Prostate gland (tissue), 2 donors: ENCODE measurements at regions not wholly inside any gene's neighbourhood (a gene's known extent, or its start where the extent isn't known, plus 50 kb on each side); places are given as distances from the start of the nearest gene placed in this dataset.

ENCODE experiments used
- DNase-seq: peaks from one replicate; pipeline ENCODE4 v3.0.0-alpha.2; 2019; ENCODE audit warnings: low spot score
- H3K27ac ChIP-seq, 2 donors: fragments of 200-600 bp; sonication (generic); 2 replicates each; pipeline ENCODE4 v1.5.1; 2017 to 2019
- H3K27me3 ChIP-seq: fragments of 200-600 bp; sonication (generic); replicated peaks from 2 replicates; pipeline ENCODE4 v1.5.1; 2019; ENCODE audit not compliant: insufficient read depth
- H3K36me3 ChIP-seq, 2 donors: fragments of 200-600 bp; sonication (generic); 1 replicate in 1 of 2; 2 replicates in 1 of 2; pipeline versions ENCODE4 v1.5.1 to v1.8.1; 2017 to 2019
- H3K4me1 ChIP-seq: fragments of 200-600 bp; sonication (generic); replicated peaks from 2 replicates; pipeline ENCODE4 v1.5.1; 2019
- H3K4me3 ChIP-seq, 2 donors: fragments of 200-600 bp; sonication (generic); 2 replicates each; pipeline ENCODE4 v1.5.1; 2017 to 2019
- H3K9me3 ChIP-seq: fragments of 200-600 bp; sonication (generic); 2 replicates; pipeline ENCODE4 v1.5.1; 2017
- POLR2A ChIP-seq: fragments of 450-650 bp; IDR thresholded peaks from one replicate; pipeline ENCODE4 v1.6.1; 2016; ENCODE audit warnings: antibody characterized with exemption, mild to moderate bottlenecking
- POLR2AphosphoS5 ChIP-seq: sonication (generic); formaldehyde crosslinking; IDR thresholded peaks from one replicate; pipeline ENCODE4 v1.6.1; 2017; ENCODE audit warnings: antibody characterized with exemption
- WGBS: methylation state at CpG from one replicate; pipeline ENCODE4 v1.1.5; 2018; 5-methylcytosine and 5-hydroxymethylcytosine counted together
- intact Hi-C: fragments of 100-400 bp; cut with DNase I; formaldehyde crosslinking; loops from one replicate; pipeline ENCODE4 v1.14.2; 2022
- TF ChIP-seq, protein P1 (sequence below), 4 experiments: fragments of 200-600 bp in 2 of 4; fragments of 450-650 bp in 2 of 4; sonication (generic) in 2 of 4; IDR thresholded peaks; 1 replicate in 3 of 4; 2 replicates in 1 of 4; pipeline ENCODE4 v1.5.1; 2016 to 2019; ENCODE audit warnings: antibody characterized with exemption in 4 of 4, mild to moderate bottlenecking in 2 of 4, moderate library complexity in 2 of 4

DNA sequence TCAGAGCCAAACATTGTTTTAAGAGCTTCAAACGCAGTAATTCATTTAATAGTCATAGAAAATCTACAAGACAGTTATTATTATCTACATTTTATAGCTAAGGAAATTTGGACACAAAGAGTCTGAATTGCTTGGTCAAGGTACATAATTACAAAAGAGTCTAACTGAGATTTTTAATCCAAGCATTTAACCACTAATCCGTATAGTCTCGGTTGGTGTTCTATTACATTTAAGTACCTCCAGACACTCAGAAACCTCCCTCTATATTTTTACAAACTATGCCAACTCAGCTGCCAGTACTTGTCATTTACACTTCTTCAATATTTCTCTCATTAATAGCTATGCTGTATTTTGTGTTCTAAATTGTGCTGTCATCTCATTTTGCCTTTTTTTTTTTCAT is 240.2 kb upstream of the PLSCR5 start:
- WGBS = 78% methylated on average over 3 of the region's 3 CpGs
- TF ChIP-seq POLR2AphosphoS5 (no peak), POLR2A (no peak)
- TF ChIP-seq, protein P1, sequence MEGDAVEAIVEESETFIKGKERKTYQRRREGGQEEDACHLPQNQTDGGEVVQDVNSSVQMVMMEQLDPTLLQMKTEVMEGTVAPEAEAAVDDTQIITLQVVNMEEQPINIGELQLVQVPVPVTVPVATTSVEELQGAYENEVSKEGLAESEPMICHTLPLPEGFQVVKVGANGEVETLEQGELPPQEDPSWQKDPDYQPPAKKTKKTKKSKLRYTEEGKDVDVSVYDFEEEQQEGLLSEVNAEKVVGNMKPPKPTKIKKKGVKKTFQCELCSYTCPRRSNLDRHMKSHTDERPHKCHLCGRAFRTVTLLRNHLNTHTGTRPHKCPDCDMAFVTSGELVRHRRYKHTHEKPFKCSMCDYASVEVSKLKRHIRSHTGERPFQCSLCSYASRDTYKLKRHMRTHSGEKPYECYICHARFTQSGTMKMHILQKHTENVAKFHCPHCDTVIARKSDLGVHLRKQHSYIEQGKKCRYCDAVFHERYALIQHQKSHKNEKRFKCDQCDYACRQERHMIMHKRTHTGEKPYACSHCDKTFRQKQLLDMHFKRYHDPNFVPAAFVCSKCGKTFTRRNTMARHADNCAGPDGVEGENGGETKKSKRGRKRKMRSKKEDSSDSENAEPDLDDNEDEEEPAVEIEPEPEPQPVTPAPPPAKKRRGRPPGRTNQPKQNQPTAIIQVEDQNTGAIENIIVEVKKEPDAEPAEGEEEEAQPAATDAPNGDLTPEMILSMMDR (IDR thresholded peaks at IDR 0.05) = no peak
- DNase-seq = no peak
- Histone ChIP-seq H3K27me3 (no peaks in the 10 kb centered on the region), H3K27ac (no peak overlapping the region), H3K9me3 (no peaks in the 10 kb centered on the region), H3K4me3 (no peak overlapping the region), H3K4me1 (no peaks in the 10 kb centered on the region), H3K36me3 (no peaks in the 10 kb centered on the region)
- intact Hi-C loops = no loop called here

DNA sequence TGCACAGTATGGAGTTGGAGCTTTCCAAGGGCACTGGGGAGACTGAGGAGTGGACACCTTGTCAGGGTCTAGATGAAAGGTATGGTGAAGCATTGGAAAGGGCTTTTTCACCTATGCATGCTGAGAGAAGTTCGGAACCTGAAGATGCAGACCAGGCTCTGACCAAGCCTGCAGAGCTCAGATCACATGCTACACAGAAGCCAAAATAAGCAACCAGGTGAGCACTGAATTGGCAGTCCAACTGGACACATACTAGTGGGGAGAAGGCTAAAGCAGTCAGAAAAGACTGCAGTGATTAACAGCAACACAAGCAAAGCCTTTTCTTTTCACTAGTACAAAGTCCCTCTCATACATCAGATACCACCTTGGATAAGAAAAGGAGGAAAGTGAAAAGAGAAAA is 238.3 kb upstream of the PLSCR5 start:
- 94% methylated on average over 1 of the region's 1 CpG for WGBS
- no peaks in the 10 kb centered on the region for H3K9me3 ChIP-seq
- H3K36me3 ChIP-seq = no peaks in the 10 kb centered on the region
- no peak overlapping the region for H3K27ac ChIP-seq
- no peaks in the 10 kb centered on the region for H3K4me1 ChIP-seq
- no peak overlapping the region for H3K4me3 ChIP-seq
- no peak for DNase-seq
- TF ChIP-seq, protein P1 (IDR thresholded peaks at IDR 0.05) = no peak
- TF ChIP-seq POLR2AphosphoS5 = no peak
- TF ChIP-seq POLR2A = no peak
- intact Hi-C loops = no loop called here
- no peaks in the 10 kb centered on the region for H3K27me3 ChIP-seq

- 55% methylated on average over 3 of the region's 3 CpGs for WGBS
- no peaks in the 10 kb centered on the region for H3K4me1 ChIP-seq
- no peaks in the 10 kb centered on the region for H3K27me3 ChIP-seq
- intact Hi-C loops = no loop called here
- H3K9me3 ChIP-seq = no peaks in the 10 kb centered on the region
- DNase-seq = no peak
- no peaks in the 10 kb centered on the region for H3K36me3 ChIP-seq
- no peak overlapping the region for H3K27ac ChIP-seq
- H3K4me3 ChIP-seq = no peak overlapping the region
- TF ChIP-seq POLR2A (no peak), POLR2AphosphoS5 (no peak)
- TF ChIP-seq, protein P1 (IDR thresholded peaks at IDR 0.05) = no peak
These were observed 234.7 kb upstream of the PLSCR5 start for GRCh38 chr3:146839727-146840375.

GRCh38 chr3:146838221-146838620 is 233.1 kb upstream of the PLSCR5 start:
- DNase-seq = no peak
- TF ChIP-seq POLR2A (no peak), POLR2AphosphoS5 (no peak)
- TF ChIP-seq, protein P1 (IDR thresholded peaks at IDR 0.05) = no peak
- Histone ChIP-seq H3K36me3 (no peaks in the 10 kb centered on the region), H3K4me3 (no peak overlapping the region), H3K27ac (no peak overlapping the region), H3K4me1 (no peaks in the 10 kb centered on the region), H3K9me3 (no peaks in the 10 kb centered on the region), H3K27me3 (no peaks in the 10 kb centered on the region)
- intact Hi-C loops = no loop called here
- WGBS = 94% methylated on average over 3 of the region's 3 CpGs

- no peaks in the 10 kb centered on the region for H3K27me3 ChIP-seq
- no peak for DNase-seq
- no peak overlapping the region for H3K27ac ChIP-seq
- no peaks in the 10 kb centered on the region for H3K36me3 ChIP-seq
- no peaks in the 10 kb centered on the region for H3K4me1 ChIP-seq
- H3K4me3 ChIP-seq = no peak overlapping the region
- H3K9me3 ChIP-seq = no peaks in the 10 kb centered on the region
- intact Hi-C loops = no loop called here
- TF ChIP-seq, protein P1 (IDR thresholded peaks at IDR 0.05) = no peak
- TF ChIP-seq POLR2A = no peak
- no peak for TF ChIP-seq POLR2AphosphoS5
These were observed 229.8 kb upstream of the PLSCR5 start for GRCh38 chr3:146834917-146835316.
